ENCODE measurements at regions not wholly inside any gene's neighbourhood (a gene's known extent, or its start where the extent isn't known, plus 50 kb on each side); places are given as distances from the start of the nearest gene placed in this dataset.

GRCh38 chr18:29501952-29502351, 1325.0 kb upstream of the CDH2 start:
- no peak for TF ChIP-seq CTCF (conservative IDR thresholded peaks at IDR 0.05; ENCODE audit: low read depth, low read length)
- H3K27ac ChIP-seq, result no peak overlapping the region
- H2AFZ ChIP-seq (ENCODE audit: low read depth), result no peak overlapping the region
- H3K4me2 ChIP-seq, result no peak overlapping the region
- H3K4me1 ChIP-seq (ENCODE audit: low read depth, poor library complexity, severe bottlenecking), result no peaks in the 10 kb centered on the region
- no peak overlapping the region for H3K9ac ChIP-seq
- no peaks in the 10 kb centered on the region for H3K27me3 ChIP-seq (ENCODE audit: insufficient read depth, low read depth)
- H3K79me2 ChIP-seq (ENCODE audit: insufficient read depth, low read depth), result no peaks in the 10 kb centered on the region
- H4K20me1 ChIP-seq (ENCODE audit: insufficient read depth), result no peaks in the 10 kb centered on the region
- H3K4me3 ChIP-seq (IDR thresholded peaks at IDR 0.05; ENCODE audit: insufficient read depth, low read depth, low read length), result no peak overlapping the region
- H3K36me3 ChIP-seq (ENCODE audit: insufficient read depth), result no peaks in the 10 kb centered on the region

GRCh38 chr18:29496152-29496680, 1319.3 kb upstream of the CDH2 start:
- H3K27me3 ChIP-seq (ENCODE audit: insufficient read depth, low read depth), result no peaks in the 10 kb centered on the region
- no peaks in the 10 kb centered on the region for H3K36me3 ChIP-seq (ENCODE audit: insufficient read depth)
- H3K79me2 ChIP-seq (ENCODE audit: insufficient read depth, low read depth), result no peaks in the 10 kb centered on the region
- no peak overlapping the region for H3K4me2 ChIP-seq
- no peak overlapping the region for H3K4me3 ChIP-seq (IDR thresholded peaks at IDR 0.05; ENCODE audit: insufficient read depth, low read depth, low read length)
- no peak overlapping the region for H2AFZ ChIP-seq (ENCODE audit: low read depth)
- H3K27ac ChIP-seq, result no peak overlapping the region
- H4K20me1 ChIP-seq (ENCODE audit: insufficient read depth), result no peaks in the 10 kb centered on the region
- H3K4me1 ChIP-seq (ENCODE audit: low read depth, poor library complexity, severe bottlenecking), result no peaks in the 10 kb centered on the region
- no peak for TF ChIP-seq CTCF (conservative IDR thresholded peaks at IDR 0.05; ENCODE audit: low read depth, low read length)
- H3K9ac ChIP-seq, result no peak overlapping the region

- Histone ChIP-seq H3K4me1 (ENCODE audit: low read depth, poor library complexity, severe bottlenecking) (no peaks in the 10 kb centered on the region), H3K4me3 (IDR thresholded peaks at IDR 0.05; ENCODE audit: insufficient read depth, low read depth, low read length) (no peak overlapping the region), H3K79me2 (ENCODE audit: insufficient read depth, low read depth) (no peaks in the 10 kb centered on the region), H2AFZ (ENCODE audit: low read depth) (no peak overlapping the region), H3K36me3 (ENCODE audit: insufficient read depth) (no peaks in the 10 kb centered on the region), H3K9ac (no peak overlapping the region), H3K27me3 (ENCODE audit: insufficient read depth, low read depth) (no peaks in the 10 kb centered on the region), H3K27ac (no peak overlapping the region), H3K4me2 (no peak overlapping the region), H4K20me1 (ENCODE audit: insufficient read depth) (no peaks in the 10 kb centered on the region)
- no peak for TF ChIP-seq CTCF (conservative IDR thresholded peaks at IDR 0.05; ENCODE audit: low read depth, low read length)
Measured at GRCh38 chr18:29494371-29494770, 1317.4 kb upstream of the CDH2 start.

GRCh38 chr18:29491907-29492306, 1315.0 kb upstream of the CDH2 start:
- no peak overlapping the region for H3K4me3 ChIP-seq (IDR thresholded peaks at IDR 0.05; ENCODE audit: insufficient read depth, low read depth, low read length)
- no peak overlapping the region for H3K4me2 ChIP-seq
- no peaks in the 10 kb centered on the region for H3K79me2 ChIP-seq (ENCODE audit: insufficient read depth, low read depth)
- TF ChIP-seq CTCF (conservative IDR thresholded peaks at IDR 0.05; ENCODE audit: low read depth, low read length), result no peak
- H3K4me1 ChIP-seq (ENCODE audit: low read depth, poor library complexity, severe bottlenecking), result no peaks in the 10 kb centered on the region
- H3K27me3 ChIP-seq (ENCODE audit: insufficient read depth, low read depth), result no peaks in the 10 kb centered on the region
- H3K9ac ChIP-seq, result no peak overlapping the region
- H3K36me3 ChIP-seq (ENCODE audit: insufficient read depth), result no peaks in the 10 kb centered on the region
- H4K20me1 ChIP-seq (ENCODE audit: insufficient read depth), result no peaks in the 10 kb centered on the region
- no peak overlapping the region for H3K27ac ChIP-seq
- H2AFZ ChIP-seq (ENCODE audit: low read depth), result no peak overlapping the region
